ENCODE measurements at regions not wholly inside any gene's neighbourhood (a gene's known extent, or its start where the extent isn't known, plus 50 kb on each side); places are given as distances from the start of the nearest gene placed in this dataset.

- Histone ChIP-seq H3K4me1 (peaks cover 0 to 16% (median 8%) of the 10 kb centered on the region in 4 donors), H3K27ac (peak overlapping the region; percentile 29 to 32), H3K4me3 (no peak overlapping the region), H3K36me3 (no peaks in the 10 kb centered on the region), H3K9me3 (peaks cover 0 to 9% (median 0%) of the 10 kb centered on the region in 3 donors), H3K27me3 (no peaks in the 10 kb centered on the region)
- no peak for TF ChIP-seq CTCF (IDR thresholded peaks at IDR 0.05)
- no peak for DNase-seq
- intact Hi-C loops (cut with DNase I; ENCODE audit: low total_unique reads), result no loop called here
Observed at GRCh38 chr6:22042706-22043105, 254.1 kb downstream of the PRL start.

GRCh38 chr6:22043284-22043962 is 253.4 kb downstream of the PRL start:
- peak overlapping the region; percentile 16 to 30 for H3K4me3 ChIP-seq
- peaks cover 0 to 9% (median 0%) of the 10 kb centered on the region in 3 donors for H3K9me3 ChIP-seq
- no peaks in the 10 kb centered on the region for H3K36me3 ChIP-seq
- intact Hi-C loops (cut with DNase I; ENCODE audit: low total_unique reads), result no loop called here
- peak overlapping the region; percentile 29 to 32 for H3K27ac ChIP-seq
- no peaks in the 10 kb centered on the region for H3K27me3 ChIP-seq
- TF ChIP-seq CTCF (IDR thresholded peaks at IDR 0.05), result no peak
- peaks cover 0 to 16% (median 8%) of the 10 kb centered on the region in 4 donors for H3K4me1 ChIP-seq
- peak in 1 of 2 donors; percentile 22 for DNase-seq

GRCh38 chr6:22045261-22045912 is 251.4 kb downstream of the PRL start:
- Histone ChIP-seq H3K27ac (no peak overlapping the region), H3K9me3 (peaks cover 0 to 8% (median 0%) of the 10 kb centered on the region in 3 donors), H3K27me3 (no peaks in the 10 kb centered on the region), H3K36me3 (no peaks in the 10 kb centered on the region), H3K4me1 (peaks cover 0 to 16% (median 8%) of the 10 kb centered on the region in 4 donors), H3K4me3 (no peak overlapping the region)
- intact Hi-C loops (cut with DNase I; ENCODE audit: low total_unique reads), result no loop called here
- no peak for DNase-seq
- no peak for TF ChIP-seq CTCF (IDR thresholded peaks at IDR 0.05)

- Histone ChIP-seq H3K4me3 (no peak overlapping the region), H3K9me3 (no peaks in the 10 kb centered on the region), H3K36me3 (no peaks in the 10 kb centered on the region), H3K4me1 (no peaks in the 10 kb centered on the region), H3K27ac (no peak overlapping the region), H3K27me3 (no peaks in the 10 kb centered on the region)
- TF ChIP-seq CTCF (IDR thresholded peaks at IDR 0.05), result no peak
- intact Hi-C loops (cut with DNase I; ENCODE audit: low total_unique reads), result no loop called here
- no peak for DNase-seq
Observed at GRCh38 chr6:22049002-22049401, 247.8 kb downstream of the PRL start.

GRCh38 chr6:22053391-22053997 is 243.3 kb downstream of the PRL start:
- no peaks in the 10 kb centered on the region for H3K9me3 ChIP-seq
- H3K27ac ChIP-seq, result no peak overlapping the region
- H3K4me3 ChIP-seq, result no peak overlapping the region
- no peak for DNase-seq
- intact Hi-C loops (cut with DNase I; ENCODE audit: low total_unique reads), result no loop called here
- no peaks in the 10 kb centered on the region for H3K36me3 ChIP-seq
- no peak for TF ChIP-seq CTCF (IDR thresholded peaks at IDR 0.05)
- no peaks in the 10 kb centered on the region for H3K4me1 ChIP-seq
- H3K27me3 ChIP-seq, result no peaks in the 10 kb centered on the region
